WERI-Rb-1 (cell line): ENCODE measurements at regions not wholly inside any gene's neighbourhood (a gene's known extent, or its start where the extent isn't known, plus 50 kb on each side); places are given as distances from the start of the nearest gene placed in this dataset.

ENCODE experiments used
- DNase-seq: peaks from one replicate; pipeline ENCODE4 v3.0.0-alpha.2; 2020
- H3K27ac ChIP-seq: fragments of 250-450 bp; sonication (Bioruptor Pico); 2 replicates; pipeline ENCODE4 v1.5.1; 2020; ENCODE audit warnings: mild to moderate bottlenecking, moderate library complexity
- H3K27me3 ChIP-seq: fragments of 250-450 bp; sonication (Bioruptor Pico); 2 replicates; pipeline ENCODE4 v1.5.1; 2021; ENCODE audit warnings: mild to moderate bottlenecking, low read depth, moderate library complexity; ENCODE audit not compliant: insufficient read depth, severe bottlenecking
- H3K36me3 ChIP-seq: fragments of 250-450 bp; sonication (Bioruptor Pico); 2 replicates; pipeline ENCODE4 v1.5.1; 2020; ENCODE audit warnings: mild to moderate bottlenecking, moderate library complexity
- H3K4me3 ChIP-seq: 2 replicates; pipeline ENCODE4 v1.5.1; 2011; ENCODE audit warnings: low read depth, mild to moderate bottlenecking, control low read depth, low read length
- H3K9me3 ChIP-seq: fragments of 250-450 bp; sonication (Bioruptor Pico); 2 replicates; pipeline ENCODE4 v1.5.1; 2021; ENCODE audit warnings: mild to moderate bottlenecking, moderate library complexity; ENCODE audit not compliant: severe bottlenecking
- TF ChIP-seq, protein P1 (sequence below): IDR thresholded peaks from 2 replicates; pipeline ENCODE4 v1.5.1; 2011; ENCODE audit warnings: low read depth, mild to moderate bottlenecking, control low read depth, inconsistent platforms, low read length

DNA sequence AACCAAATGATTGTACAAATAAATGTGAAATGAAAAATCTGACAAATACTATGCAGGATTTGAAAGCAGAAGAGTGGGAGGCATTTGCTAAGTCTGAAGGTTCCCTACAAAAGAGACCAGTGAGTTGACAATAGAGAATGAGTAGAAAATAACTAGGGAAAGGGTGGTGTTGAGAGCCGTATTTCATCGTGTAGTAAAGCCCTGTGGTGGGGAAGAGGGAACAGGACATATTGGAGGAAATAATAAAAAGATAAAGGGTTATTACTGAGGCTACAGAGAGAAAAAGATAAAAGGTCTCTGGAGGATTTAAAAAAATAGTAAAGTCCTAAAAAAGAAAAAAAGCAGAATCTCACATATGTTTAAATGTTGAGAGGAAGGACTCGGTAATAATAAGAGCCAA is 268.8 kb downstream of the DUSP6 start:
- no peak overlapping the region for H3K4me3 ChIP-seq
- no peak for DNase-seq
- no peak overlapping the region for H3K27ac ChIP-seq
- no peaks in the 10 kb centered on the region for H3K27me3 ChIP-seq
- H3K36me3 ChIP-seq, result no peaks in the 10 kb centered on the region
- H3K9me3 ChIP-seq, result no peaks in the 10 kb centered on the region
- TF ChIP-seq, protein P1, sequence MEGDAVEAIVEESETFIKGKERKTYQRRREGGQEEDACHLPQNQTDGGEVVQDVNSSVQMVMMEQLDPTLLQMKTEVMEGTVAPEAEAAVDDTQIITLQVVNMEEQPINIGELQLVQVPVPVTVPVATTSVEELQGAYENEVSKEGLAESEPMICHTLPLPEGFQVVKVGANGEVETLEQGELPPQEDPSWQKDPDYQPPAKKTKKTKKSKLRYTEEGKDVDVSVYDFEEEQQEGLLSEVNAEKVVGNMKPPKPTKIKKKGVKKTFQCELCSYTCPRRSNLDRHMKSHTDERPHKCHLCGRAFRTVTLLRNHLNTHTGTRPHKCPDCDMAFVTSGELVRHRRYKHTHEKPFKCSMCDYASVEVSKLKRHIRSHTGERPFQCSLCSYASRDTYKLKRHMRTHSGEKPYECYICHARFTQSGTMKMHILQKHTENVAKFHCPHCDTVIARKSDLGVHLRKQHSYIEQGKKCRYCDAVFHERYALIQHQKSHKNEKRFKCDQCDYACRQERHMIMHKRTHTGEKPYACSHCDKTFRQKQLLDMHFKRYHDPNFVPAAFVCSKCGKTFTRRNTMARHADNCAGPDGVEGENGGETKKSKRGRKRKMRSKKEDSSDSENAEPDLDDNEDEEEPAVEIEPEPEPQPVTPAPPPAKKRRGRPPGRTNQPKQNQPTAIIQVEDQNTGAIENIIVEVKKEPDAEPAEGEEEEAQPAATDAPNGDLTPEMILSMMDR, result no peak

DNA sequence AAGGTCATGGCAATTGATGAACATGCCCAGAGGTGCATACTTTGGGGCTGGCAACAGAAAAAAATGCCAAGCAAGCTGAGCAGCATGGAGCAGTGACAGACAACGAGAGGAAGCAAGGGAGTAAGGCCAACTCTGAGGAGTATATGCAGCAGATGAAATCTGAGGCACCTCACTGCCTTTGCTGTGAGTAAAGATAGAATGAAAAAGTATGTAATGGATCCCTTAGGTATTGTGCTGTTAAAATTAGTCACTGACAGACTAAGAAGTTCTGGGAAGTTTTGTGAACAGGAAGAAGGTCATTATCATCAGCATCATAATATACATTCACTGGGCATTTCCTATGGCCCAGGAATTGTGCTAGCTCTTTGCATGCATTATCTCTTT is 269.9 kb downstream of the DUSP6 start:
- no peak overlapping the region for H3K4me3 ChIP-seq
- H3K27ac ChIP-seq, result no peak overlapping the region
- TF ChIP-seq, protein P1, result no peak
- no peaks in the 10 kb centered on the region for H3K9me3 ChIP-seq
- H3K36me3 ChIP-seq, result no peaks in the 10 kb centered on the region
- H3K27me3 ChIP-seq, result no peaks in the 10 kb centered on the region
- no peak for DNase-seq

DNA sequence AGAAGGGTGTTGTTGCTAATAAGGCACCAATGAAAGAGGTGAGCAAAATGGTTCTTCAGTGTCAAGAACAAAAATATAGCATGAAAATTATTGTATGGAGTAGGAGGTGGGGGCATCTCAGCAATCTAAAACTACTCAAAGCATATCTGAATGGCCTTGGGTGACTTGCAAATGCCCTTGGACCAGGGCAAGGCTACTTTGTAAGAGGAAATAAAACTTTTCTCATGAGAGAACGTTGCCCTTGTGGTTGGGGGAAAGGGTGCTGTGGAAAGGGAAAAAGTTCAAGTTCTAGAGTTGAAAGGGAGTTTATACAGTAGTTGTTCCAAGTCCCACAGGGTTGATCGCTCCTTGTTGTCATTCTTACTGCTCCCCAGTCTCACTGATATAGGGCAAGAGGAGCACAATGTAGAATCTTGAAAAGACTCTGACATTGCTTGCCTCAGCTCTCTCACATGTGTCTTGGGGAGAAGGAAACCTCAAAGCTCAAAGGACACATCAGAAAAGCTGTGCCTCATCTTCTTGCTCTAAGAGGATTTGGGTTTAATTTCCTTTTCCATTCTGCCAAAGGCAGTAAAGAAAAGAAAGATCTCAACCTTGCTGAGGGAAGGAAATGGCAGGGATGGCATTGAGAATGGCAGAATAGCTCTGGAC is 270.5 kb downstream of the DUSP6 start:
- H3K27ac ChIP-seq, result no peak overlapping the region
- no peaks in the 10 kb centered on the region for H3K36me3 ChIP-seq
- no peak for DNase-seq
- TF ChIP-seq, protein P1, result no peak
- H3K4me3 ChIP-seq, result no peak overlapping the region
- no peaks in the 10 kb centered on the region for H3K27me3 ChIP-seq
- no peaks in the 10 kb centered on the region for H3K9me3 ChIP-seq

DNA sequence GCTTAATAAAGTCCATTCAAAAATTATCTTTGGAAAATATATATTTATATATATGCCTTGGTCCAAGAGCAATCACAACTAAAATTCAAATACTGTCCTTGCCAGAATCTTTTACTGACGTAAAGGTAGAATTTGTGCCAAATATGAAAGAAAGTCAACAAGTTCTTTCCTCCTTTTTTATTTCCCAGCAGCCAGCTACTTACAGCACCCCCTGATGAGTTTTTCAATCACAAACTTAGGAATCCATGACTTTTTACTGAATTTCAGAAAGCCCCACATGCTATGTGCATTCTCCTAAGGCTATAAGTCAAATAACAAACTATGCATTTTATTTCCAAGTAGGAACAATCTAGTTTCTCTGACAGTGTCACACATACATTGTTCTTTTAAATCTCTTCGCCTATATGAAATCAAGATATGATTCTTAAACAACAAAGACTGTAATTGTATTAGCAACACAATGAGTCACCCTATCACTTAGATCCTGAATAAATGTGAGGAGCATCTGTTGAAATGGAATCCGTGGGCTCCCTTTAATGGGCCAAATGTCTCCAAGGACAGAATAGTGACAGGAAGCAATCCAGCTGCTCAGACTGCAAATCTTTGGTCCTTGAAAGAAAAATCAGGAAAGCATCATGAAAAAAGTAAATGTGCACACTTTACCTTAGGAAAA is 271.4 kb downstream of the DUSP6 start:
- Histone ChIP-seq H3K36me3 (no peaks in the 10 kb centered on the region), H3K27me3 (no peaks in the 10 kb centered on the region), H3K4me3 (no peak overlapping the region), H3K27ac (no peak overlapping the region), H3K9me3 (no peaks in the 10 kb centered on the region)
- no peak for DNase-seq
- TF ChIP-seq, protein P1, result no peak

- H3K36me3 ChIP-seq, result no peaks in the 10 kb centered on the region
- no peaks in the 10 kb centered on the region for H3K27me3 ChIP-seq
- H3K9me3 ChIP-seq, result no peaks in the 10 kb centered on the region
- no peak for DNase-seq
- no peak overlapping the region for H3K27ac ChIP-seq
- TF ChIP-seq, protein P1, result no peak
- H3K4me3 ChIP-seq, result no peak overlapping the region
Measured at GRCh38 chr12:89075880-89076540, 276.3 kb downstream of the DUSP6 start.
